ENCODE measurements at regions not wholly inside any gene's neighbourhood (a gene's known extent, or its start where the extent isn't known, plus 50 kb on each side); places are given as distances from the start of the nearest gene placed in this dataset.

DNA sequence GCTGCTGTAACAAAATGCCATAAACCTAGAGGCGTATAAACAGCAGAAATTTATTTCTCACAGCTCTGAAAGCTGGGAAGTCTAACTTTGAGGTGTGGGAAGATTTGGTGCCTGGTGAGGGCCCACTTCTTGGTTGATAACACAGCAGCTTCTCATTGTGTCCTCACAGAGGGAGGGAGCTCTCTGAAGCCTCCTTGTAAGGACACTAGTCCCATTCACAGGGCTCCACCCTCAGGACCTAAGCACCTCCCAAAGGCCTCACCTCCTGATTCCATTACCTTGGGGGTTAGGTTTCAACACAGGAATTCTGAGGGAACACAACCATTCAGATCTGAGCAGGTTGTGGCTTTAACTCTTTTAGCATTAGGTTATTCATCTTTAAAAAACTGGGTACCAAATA, 380.3 kb upstream of the ATP10A start:
- TF ChIP-seq FOXP2 (optimal IDR thresholded peaks at IDR 0.05; ENCODE audit: borderline replicate concordance, extremely low read depth, extremely low read length, insufficient read depth) (no peak), POLR2AphosphoS5 (IDR thresholded peaks at IDR 0.05; ENCODE audit: low read depth, low read length) (no peak), SIN3A (IDR thresholded peaks at IDR 0.05; ENCODE audit: borderline replicate concordance, insufficient read depth, low read length) (no peak), TAF1 (IDR thresholded peaks at IDR 0.05; ENCODE audit: borderline replicate concordance, insufficient read depth, low read length) (no peak)
- TF ChIP-seq, protein P1, sequence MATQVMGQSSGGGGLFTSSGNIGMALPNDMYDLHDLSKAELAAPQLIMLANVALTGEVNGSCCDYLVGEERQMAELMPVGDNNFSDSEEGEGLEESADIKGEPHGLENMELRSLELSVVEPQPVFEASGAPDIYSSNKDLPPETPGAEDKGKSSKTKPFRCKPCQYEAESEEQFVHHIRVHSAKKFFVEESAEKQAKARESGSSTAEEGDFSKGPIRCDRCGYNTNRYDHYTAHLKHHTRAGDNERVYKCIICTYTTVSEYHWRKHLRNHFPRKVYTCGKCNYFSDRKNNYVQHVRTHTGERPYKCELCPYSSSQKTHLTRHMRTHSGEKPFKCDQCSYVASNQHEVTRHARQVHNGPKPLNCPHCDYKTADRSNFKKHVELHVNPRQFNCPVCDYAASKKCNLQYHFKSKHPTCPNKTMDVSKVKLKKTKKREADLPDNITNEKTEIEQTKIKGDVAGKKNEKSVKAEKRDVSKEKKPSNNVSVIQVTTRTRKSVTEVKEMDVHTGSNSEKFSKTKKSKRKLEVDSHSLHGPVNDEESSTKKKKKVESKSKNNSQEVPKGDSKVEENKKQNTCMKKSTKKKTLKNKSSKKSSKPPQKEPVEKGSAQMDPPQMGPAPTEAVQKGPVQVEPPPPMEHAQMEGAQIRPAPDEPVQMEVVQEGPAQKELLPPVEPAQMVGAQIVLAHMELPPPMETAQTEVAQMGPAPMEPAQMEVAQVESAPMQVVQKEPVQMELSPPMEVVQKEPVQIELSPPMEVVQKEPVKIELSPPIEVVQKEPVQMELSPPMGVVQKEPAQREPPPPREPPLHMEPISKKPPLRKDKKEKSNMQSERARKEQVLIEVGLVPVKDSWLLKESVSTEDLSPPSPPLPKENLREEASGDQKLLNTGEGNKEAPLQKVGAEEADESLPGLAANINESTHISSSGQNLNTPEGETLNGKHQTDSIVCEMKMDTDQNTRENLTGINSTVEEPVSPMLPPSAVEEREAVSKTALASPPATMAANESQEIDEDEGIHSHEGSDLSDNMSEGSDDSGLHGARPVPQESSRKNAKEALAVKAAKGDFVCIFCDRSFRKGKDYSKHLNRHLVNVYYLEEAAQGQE (IDR thresholded peaks at IDR 0.05; ENCODE audit: insufficient read depth in 1 of 2, low read depth in 2 of 2, low read length in 2 of 2) = no peak

DNA sequence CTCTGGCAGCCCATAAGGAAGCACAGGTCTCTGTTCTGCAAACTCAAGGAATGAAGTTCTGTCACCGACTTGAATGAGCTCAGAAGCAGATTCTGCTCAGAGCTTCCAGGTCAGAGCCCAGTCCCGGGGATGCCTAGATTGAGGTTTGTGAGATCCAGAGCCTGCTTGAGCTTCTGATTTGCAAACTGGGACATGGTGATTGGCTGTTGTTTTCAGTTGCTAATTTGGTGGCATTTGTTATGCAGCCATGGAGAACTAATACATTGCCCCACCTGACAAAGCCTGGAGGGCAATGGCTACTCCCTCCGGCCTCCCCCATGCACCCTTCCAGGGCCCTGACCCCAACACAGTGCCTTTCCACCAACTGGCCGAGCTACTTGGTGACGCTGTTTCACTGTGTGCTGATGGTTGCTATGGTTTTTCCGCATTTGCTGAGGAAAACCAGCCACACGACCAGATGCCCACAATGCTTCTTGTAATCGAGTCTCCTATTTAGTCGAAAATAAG, 379.5 kb upstream of the ATP10A start:
- TF ChIP-seq, protein P1 (IDR thresholded peaks at IDR 0.05; ENCODE audit: insufficient read depth in 1 of 2, low read depth in 2 of 2, low read length in 2 of 2) = no peak
- TF ChIP-seq POLR2AphosphoS5 (IDR thresholded peaks at IDR 0.05; ENCODE audit: low read depth, low read length) (no peak), FOXP2 (optimal IDR thresholded peaks at IDR 0.05; ENCODE audit: borderline replicate concordance, extremely low read depth, extremely low read length, insufficient read depth) (no peak), SIN3A (IDR thresholded peaks at IDR 0.05; ENCODE audit: borderline replicate concordance, insufficient read depth, low read length) (no peak), TAF1 (IDR thresholded peaks at IDR 0.05; ENCODE audit: borderline replicate concordance, insufficient read depth, low read length) (no peak)

DNA sequence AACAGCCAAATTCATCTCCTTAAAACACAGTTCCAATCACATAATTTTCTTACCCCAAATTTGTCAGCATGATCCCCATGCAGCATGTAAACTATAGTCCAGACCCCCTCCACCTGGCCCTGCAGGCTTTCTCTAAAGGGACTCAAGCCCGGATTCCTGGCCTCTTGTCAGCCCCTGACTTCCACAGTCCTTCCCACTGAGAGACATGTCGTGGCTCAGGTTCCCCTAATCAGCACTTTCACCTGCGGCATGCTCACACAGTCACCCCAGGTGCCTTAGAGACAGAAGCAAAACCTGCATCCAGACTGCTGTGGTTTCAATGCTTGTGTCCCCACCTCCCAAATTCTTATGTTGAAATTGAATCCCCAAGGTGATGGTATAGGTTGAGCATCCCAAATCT, 372.7 kb upstream of the ATP10A start:
- TF ChIP-seq FOXP2 (optimal IDR thresholded peaks at IDR 0.05; ENCODE audit: borderline replicate concordance, extremely low read depth, extremely low read length, insufficient read depth) (no peak), TAF1 (IDR thresholded peaks at IDR 0.05; ENCODE audit: borderline replicate concordance, insufficient read depth, low read length) (no peak), SIN3A (IDR thresholded peaks at IDR 0.05; ENCODE audit: borderline replicate concordance, insufficient read depth, low read length) (no peak), POLR2AphosphoS5 (IDR thresholded peaks at IDR 0.05; ENCODE audit: low read depth, low read length) (no peak)
- TF ChIP-seq, protein P1 (IDR thresholded peaks at IDR 0.05; ENCODE audit: insufficient read depth in 1 of 2, low read depth in 2 of 2, low read length in 2 of 2) = no peak

DNA sequence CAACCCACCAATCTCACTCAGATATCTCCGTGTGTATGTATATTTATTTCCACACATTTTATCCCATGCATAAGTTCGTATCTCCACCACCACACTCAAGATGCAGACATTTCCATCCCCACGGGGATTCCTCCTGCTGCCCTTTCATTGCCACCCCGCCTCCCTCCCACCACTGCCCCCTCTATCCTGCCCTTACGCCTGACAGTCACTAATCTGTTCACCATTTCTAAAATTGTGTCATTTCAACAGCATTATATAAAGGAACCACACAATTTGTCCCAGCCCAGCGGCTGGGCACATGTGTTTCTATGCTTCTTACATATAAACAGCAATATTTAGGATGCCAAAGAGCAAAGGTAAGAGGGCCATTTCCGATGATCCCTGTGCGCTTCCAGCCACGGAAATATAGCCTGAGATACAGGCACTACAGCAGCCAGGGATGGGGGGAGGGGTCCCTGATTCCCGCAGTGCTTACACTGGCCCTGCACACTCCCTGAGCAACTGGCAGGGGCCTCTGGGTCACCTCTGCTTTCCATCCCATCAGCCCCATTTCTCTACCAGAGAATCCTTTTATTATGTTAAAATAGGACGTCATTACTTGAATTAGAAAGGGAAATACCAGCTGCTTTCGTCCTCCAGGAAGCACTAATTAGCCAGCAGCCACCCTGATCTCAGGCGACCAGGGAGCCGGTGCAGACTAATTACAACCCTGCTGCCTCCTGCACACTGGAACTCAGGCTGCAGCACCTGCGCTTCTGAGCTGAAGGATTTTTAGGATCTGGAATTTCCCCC, 372.0 kb upstream of the ATP10A start:
- no peak for TF ChIP-seq FOXP2 (optimal IDR thresholded peaks at IDR 0.05; ENCODE audit: borderline replicate concordance, extremely low read depth, extremely low read length, insufficient read depth)
- no peak for TF ChIP-seq POLR2AphosphoS5 (IDR thresholded peaks at IDR 0.05; ENCODE audit: low read depth, low read length)
- TF ChIP-seq, protein P1 (IDR thresholded peaks at IDR 0.05; ENCODE audit: insufficient read depth in 1 of 2, low read depth in 2 of 2, low read length in 2 of 2) = no peak
- no peak for TF ChIP-seq SIN3A (IDR thresholded peaks at IDR 0.05; ENCODE audit: borderline replicate concordance, insufficient read depth, low read length)
- TF ChIP-seq TAF1 (IDR thresholded peaks at IDR 0.05; ENCODE audit: borderline replicate concordance, insufficient read depth, low read length) = no peak
